ENCODE measurements at regions not wholly inside any gene's neighbourhood (a gene's known extent, or its start where the extent isn't known, plus 50 kb on each side); places are given as distances from the start of the nearest gene placed in this dataset.

DNA sequence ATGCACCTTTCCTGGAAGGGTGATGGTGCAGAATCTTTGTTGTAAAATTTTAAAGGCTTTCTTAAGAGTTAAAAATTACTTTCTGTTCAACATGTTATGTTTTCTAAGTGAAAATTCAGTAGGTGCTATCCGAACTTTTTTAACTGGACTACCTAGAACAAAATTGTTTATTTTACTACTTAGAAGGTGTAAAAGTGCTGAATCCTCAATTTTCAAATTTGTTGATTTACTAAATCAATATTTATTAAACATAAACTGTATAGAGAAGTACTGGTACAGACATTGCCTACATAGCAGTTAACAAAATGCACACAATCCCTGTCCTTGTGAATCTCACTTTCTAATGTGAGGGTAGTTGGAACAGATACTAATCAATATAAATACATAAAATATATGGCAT, 277.5 kb downstream of the CTH start:
- 79 to 85% methylated on average over 1 of the region's 1 CpG for WGBS, 2 donors
- no peak overlapping the region for H3K27ac ChIP-seq
- intact Hi-C loops (cut with DNase I): loop anchor here (5.0 kb wide), 1 partner anchor 359 kb away; the partner anchor contains the start of gene PTGER3

DNA sequence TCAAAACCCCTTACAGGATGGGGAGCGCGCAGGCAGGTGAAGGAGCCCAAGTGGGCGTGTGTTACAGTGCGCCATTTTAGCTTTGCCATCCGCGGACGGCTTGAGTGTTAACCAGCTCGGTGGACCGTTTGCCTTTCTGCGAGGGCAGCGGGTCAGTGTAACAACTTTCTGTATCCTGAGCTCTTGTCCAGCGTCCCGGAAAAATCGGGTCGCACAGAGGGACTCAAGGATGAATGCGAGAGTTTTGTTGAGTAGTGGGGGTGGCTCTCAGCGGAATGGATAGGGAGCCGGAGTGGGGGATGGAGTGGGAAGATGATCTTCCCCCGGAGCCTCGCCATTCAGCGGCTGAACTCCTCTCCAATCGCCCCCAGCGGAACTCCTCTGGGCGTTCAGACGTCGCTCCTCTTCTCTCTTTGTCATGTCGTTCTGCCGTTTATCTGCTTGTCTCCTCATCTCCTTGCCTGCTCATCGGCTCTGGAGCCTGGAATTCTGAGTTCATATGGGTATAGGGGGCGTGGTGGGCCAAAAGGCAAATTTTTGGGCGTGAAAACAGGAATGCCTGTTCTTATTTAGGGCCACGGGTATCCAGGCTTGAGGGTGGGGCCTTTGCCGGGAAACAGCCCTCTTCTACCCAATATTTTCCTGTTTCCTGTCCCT, 295.4 kb downstream of the CTH start:
- 7 to 18% methylated on average over 33 of the region's 33 CpGs for WGBS, 2 donors
- intact Hi-C loops (cut with DNase I): no loop called here
- TF ChIP-seq, protein P1, sequence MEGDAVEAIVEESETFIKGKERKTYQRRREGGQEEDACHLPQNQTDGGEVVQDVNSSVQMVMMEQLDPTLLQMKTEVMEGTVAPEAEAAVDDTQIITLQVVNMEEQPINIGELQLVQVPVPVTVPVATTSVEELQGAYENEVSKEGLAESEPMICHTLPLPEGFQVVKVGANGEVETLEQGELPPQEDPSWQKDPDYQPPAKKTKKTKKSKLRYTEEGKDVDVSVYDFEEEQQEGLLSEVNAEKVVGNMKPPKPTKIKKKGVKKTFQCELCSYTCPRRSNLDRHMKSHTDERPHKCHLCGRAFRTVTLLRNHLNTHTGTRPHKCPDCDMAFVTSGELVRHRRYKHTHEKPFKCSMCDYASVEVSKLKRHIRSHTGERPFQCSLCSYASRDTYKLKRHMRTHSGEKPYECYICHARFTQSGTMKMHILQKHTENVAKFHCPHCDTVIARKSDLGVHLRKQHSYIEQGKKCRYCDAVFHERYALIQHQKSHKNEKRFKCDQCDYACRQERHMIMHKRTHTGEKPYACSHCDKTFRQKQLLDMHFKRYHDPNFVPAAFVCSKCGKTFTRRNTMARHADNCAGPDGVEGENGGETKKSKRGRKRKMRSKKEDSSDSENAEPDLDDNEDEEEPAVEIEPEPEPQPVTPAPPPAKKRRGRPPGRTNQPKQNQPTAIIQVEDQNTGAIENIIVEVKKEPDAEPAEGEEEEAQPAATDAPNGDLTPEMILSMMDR (IDR thresholded peaks at IDR 0.05): no peak
- no peak for TF ChIP-seq POLR2A (IDR thresholded peaks at IDR 0.05)
- peak in 1 of 2 donors; percentile 9 for DNase-seq
- no peaks in the 10 kb centered on the region for H3K9me3 ChIP-seq
- peaks cover 0 to 6% of the 10 kb centered on the region in 2 donors for H3K4me1 ChIP-seq
- H3K36me3 ChIP-seq: no peaks in the 10 kb centered on the region
- no peak overlapping the region for H3K27ac ChIP-seq
- peak overlapping the region in 1 of 3 donors; percentile 28 for H3K4me3 ChIP-seq (replicated peaks in 1 of 3)
- no peaks in the 10 kb centered on the region for H3K27me3 ChIP-seq

More for the DNA sequence above, 277.5 kb downstream of the CTH start:
- Histone ChIP-seq H3K4me3 (replicated peaks in 1 of 3) (no peak overlapping the region), H3K4me1 (no peaks in the 10 kb centered on the region), H3K9me3 (no peaks in the 10 kb centered on the region), H3K27me3 (no peaks in the 10 kb centered on the region), H3K36me3 (no peaks in the 10 kb centered on the region)
- TF ChIP-seq POLR2A (IDR thresholded peaks at IDR 0.05): no peak
- TF ChIP-seq, protein P1 (IDR thresholded peaks at IDR 0.05): no peak
- DNase-seq: no peak

DNA sequence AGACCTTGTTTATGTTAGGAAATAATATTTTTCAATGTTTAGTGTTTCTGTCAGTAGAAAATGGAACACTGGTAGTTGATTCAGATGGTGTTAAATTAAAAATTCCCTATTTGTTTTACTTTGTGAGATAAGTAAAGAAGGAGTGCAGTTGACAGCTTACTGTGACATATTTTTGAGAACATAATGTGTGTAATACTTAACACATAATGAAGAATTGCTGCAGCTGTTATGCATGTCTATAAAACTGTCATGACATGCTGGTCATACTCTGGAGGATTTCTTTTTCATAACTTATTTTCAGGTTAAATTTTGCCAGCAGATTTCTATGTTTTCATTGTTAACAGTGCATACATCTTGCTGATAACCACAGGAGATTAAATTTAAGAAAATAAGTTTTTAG, 296.1 kb downstream of the CTH start:
- H3K9me3 ChIP-seq: no peaks in the 10 kb centered on the region
- no peak for DNase-seq
- H3K4me3 ChIP-seq (replicated peaks in 1 of 3): no peak overlapping the region
- peaks cover 0 to 6% of the 10 kb centered on the region in 2 donors for H3K4me1 ChIP-seq
- TF ChIP-seq, protein P1 (IDR thresholded peaks at IDR 0.05): no peak
- no peak for TF ChIP-seq POLR2A (IDR thresholded peaks at IDR 0.05)
- H3K27ac ChIP-seq: no peak overlapping the region
- no peaks in the 10 kb centered on the region for H3K36me3 ChIP-seq
- intact Hi-C loops (cut with DNase I): no loop called here
- no peaks in the 10 kb centered on the region for H3K27me3 ChIP-seq

DNA sequence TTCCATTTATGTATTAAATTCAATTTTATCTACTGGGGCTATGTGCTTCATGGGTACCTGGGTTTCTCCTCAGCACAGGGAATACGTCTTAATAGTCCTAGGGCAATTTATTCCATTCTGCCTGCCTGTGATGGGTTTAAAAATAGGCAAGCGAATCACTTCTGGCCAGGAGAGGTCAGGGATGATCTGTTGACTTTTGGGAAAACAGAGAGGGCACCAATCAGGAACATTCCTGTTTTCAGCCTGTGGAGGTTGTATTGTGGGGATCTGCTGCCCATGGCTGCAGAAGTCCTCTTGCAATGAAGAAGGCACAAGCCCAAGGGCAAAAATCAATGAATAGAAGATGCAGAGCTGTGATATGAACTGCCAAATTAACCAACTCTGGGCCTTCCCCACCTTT, 303.1 kb downstream of the CTH start:
- Histone ChIP-seq H3K36me3 (no peaks in the 10 kb centered on the region), H3K4me1 (no peaks in the 10 kb centered on the region), H3K27me3 (no peaks in the 10 kb centered on the region), H3K9me3 (no peaks in the 10 kb centered on the region), H3K27ac (no peak overlapping the region), H3K4me3 (replicated peaks in 1 of 3) (no peak overlapping the region)
- WGBS, 2 donors: 77 to 78% methylated on average over 2 of the region's 2 CpGs
- DNase-seq: no peak
- TF ChIP-seq POLR2A (IDR thresholded peaks at IDR 0.05): no peak
- TF ChIP-seq, protein P1 (IDR thresholded peaks at IDR 0.05): no peak
- intact Hi-C loops (cut with DNase I): no loop called here

DNA sequence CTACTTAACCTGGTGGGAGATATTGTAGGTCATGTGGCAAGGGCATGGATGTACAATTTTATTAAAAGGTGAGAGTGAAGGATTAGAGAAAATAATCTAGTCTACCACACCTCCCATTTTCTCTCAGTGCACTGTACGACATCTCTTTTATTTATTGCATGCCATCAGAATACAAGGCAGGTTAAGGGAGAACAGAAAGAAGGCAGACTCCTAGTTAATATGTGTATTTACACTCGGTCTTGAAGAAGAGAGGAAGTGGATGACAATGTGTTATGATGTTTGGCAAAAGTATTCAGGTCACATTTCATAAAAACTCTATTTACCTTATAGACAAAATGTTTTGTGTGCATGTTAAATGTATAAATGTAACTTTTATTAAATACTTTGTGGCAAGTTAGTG, 306.1 kb downstream of the CTH start:
- no peaks in the 10 kb centered on the region for H3K36me3 ChIP-seq
- 77 to 83% methylated on average over 2 of the region's 2 CpGs for WGBS, 2 donors
- H3K4me1 ChIP-seq: no peaks in the 10 kb centered on the region
- no peak for DNase-seq
- no peaks in the 10 kb centered on the region for H3K9me3 ChIP-seq
- intact Hi-C loops (cut with DNase I): no loop called here
- H3K4me3 ChIP-seq (replicated peaks in 1 of 3): no peak overlapping the region
- no peaks in the 10 kb centered on the region for H3K27me3 ChIP-seq
- H3K27ac ChIP-seq: no peak overlapping the region
- no peak for TF ChIP-seq POLR2A (IDR thresholded peaks at IDR 0.05)
- TF ChIP-seq, protein P1 (IDR thresholded peaks at IDR 0.05): no peak

Data from thyroid gland (tissue), 4 donors.